AG20443 (cell line): ENCODE measurements at regions not wholly inside any gene's neighbourhood (a gene's known extent, or its start where the extent isn't known, plus 50 kb on each side); places are given as distances from the start of the nearest gene placed in this dataset.
"Not testable (repeated sequence)": the region's sequence is repeated elsewhere in the genome, so short reads cannot be mapped to it uniquely, and the experiment has no call there.

Experiments used
- DNase-seq: peaks from one replicate; pipeline ENCODE4 v3.0.0; 2012; ENCODE audit warnings: low spot score, mixed read lengths

GRCh38 chr13:46498650-46499049 is 54.3 kb upstream of the LRCH1 start:
- no peak for DNase-seq

DNA sequence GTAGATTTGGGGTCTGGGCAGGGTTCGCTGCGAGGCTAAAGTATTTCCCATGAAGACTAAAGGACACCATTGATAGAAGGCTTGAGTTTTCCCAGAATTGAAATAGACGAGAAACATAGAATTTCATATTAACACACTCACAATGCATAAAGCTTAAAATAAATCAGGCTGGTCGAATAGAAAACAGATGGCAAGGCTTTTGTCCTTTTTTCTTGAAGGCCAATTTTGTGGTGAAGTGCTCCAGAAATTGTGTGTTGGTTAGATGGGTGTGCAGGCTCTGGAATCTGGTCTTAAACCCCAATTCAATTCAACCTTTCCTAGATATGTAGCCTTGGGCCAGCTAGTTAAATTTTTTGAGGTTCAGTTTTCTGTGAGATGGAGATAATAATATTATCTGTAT is 56.9 kb upstream of the LRCH1 start:
- no peak for DNase-seq

DNA sequence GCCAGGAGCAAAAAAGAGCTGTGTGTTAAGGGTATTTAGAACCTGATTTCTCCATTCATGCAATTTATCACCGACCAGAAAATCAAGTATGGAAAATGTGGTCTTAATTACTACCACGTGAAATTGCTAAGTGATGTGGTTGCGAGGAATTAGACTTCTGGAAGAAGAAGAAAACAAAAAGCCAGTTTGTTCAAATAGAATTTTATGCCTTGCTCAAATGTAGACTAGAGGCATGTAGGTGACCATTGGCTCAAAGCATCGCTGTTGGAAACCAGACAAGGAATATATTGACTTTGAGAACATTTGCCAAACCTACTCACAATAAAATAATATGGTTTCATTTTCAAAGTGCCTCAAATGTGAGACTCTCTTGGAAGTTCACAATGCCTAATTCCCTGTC is 57.3 kb upstream of the LRCH1 start:
- no peak for DNase-seq

- no peak for DNase-seq
These were observed 57.9 kb upstream of the LRCH1 start for GRCh38 chr13:46495066-46495465.

- peak; percentile 58 for DNase-seq
These were observed 60.0 kb upstream of the LRCH1 start for GRCh38 chr13:46492946-46493345.

DNA sequence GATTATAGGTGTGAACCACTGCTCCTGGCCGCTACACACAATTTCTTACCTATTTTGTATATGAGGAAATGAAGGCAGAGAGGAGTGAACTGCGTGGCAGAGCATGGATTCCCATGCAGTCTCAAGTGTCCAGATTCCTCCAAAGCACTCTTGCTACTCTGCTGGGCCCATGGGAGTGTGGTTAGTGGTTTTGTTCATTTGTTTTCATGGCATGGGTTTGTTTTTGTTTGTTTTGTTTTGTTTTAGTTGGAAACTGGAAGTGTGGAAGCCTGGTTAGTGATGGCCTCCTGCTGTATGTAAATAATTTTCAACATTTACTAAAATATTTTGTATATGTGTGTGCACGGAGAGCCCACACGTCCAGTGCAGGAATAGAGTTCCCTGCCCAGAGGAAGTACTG is 61.3 kb upstream of the LRCH1 start:
- no peak for DNase-seq

DNA sequence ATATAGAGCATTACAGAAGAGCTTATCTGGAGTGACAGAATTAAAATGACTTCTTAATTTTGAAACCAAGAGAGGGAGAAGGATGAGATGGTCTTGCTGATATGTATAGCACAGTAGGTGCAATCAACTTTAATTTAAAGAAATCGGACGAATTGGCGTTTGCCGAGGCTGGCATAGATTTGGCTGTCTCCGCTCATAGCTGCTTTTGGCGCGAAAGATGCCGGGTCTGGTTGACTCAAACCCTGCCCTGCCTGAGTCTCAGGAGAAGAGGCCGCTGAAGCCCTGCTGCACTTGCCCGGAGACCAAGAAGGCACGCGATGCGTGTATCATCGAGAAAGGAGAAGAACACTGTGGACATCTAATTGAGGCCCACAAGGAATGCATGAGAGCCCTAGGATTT is 62.3 kb upstream of the LRCH1 start:
- not testable (repeated sequence) for DNase-seq

DNA sequence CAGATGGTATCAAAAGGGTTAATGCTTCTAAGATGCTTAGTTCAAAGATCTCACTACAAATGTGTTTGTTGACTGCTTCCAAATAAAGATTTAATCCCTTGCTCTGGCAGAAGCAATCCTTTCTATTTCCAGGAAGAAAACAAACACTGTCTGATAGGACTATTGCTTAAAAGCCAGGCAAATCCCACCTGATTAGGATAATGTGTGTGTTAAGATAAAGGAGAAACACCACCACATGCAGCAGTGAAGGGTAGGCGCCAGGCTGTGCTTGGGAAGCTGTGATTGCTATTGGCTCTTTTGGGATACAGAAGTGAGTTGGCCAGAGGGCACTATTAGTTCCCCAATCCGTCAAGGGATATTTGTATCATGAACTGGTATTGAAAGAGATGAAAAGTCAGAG is 62.8 kb upstream of the LRCH1 start:
- DNase-seq: no peak

DNA sequence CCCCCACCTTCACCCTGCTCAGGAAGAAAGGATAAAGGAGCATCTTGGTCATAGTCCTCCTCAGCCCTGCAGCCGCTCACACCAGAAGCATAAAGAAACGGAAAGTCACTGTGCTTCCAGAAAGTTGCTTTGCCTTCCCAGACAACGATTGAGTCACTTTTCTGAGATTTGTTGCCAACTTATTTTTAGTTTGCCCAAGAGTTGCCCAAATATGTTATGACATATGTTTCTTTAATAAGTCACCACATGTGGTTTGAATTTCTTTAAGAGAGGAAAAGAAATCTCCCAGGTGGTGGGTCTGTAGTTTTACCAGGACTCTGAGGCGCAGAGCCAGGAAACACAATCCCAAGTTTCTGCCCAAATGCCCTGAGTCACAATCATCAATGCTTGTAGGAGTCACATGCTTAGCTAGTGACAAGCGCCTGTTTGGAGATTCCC is 63.4 kb upstream of the LRCH1 start:
- DNase-seq: peak; percentile 74

DNA sequence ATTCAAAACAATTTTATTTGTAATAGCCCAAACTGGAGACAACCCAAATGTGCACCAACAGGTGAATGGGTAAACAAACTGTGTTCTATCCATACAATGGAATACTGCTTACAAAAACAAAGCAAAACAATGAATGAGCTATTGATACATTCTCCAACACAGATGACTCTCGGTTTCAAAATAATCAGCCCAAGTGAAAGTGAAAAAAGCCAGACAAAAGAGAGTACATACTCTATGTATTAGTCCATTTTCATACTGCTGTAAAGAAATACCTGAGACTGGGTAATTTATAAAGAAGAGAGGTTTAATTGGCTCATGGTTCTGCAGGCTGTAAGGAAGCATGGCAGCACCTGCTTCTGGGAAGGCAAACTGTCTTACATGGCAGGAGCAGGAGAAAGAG is 65.2 kb upstream of the LRCH1 start:
- DNase-seq: no peak

DNA sequence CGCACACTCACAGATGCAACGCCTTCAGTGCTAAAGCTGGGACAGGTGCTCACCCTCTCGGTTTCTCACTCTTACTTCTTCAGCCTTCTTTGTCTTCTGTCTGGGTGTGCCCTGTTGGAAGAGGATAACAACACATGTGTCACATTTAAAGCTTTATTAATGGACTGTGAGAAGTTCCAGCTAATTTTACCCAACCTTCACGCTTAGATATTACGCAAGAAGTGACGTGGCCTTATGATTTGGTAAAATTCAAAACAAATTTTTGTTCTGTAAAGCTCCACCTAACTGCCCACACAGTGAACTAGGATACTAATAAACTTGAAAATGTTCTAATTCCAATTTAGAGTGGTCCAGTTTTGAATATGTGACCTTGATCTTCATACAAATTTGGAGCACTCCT is 66.7 kb upstream of the LRCH1 start:
- no peak for DNase-seq

DNA sequence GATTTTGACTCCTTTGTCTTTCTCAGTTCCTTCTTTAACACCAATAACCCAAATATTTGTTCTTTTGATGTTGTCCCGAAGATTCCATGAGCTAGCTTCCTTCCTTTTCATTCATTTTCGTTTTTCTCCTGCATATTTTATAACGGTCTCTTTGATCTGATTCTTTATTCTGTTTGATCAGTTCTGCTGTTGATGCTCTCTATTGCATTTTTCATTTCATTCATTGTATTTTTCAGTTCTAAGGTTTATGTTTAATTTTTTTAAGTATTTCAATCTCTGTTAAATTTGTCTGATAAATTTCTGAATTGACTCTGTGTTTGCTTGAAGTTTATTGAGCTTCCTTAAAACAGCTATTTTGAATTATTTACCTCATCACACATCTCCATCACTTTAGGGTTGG is 68.4 kb upstream of the LRCH1 start:
- no peak for DNase-seq

GRCh38 chr13:46481166-46481565 is 71.8 kb upstream of the LRCH1 start:
- DNase-seq: no peak

- DNase-seq: no peak
These were observed 72.8 kb upstream of the LRCH1 start for GRCh38 chr13:46480131-46480530.

- DNase-seq: no peak
These were observed 73.3 kb upstream of the LRCH1 start for GRCh38 chr13:46479691-46480090.

DNA sequence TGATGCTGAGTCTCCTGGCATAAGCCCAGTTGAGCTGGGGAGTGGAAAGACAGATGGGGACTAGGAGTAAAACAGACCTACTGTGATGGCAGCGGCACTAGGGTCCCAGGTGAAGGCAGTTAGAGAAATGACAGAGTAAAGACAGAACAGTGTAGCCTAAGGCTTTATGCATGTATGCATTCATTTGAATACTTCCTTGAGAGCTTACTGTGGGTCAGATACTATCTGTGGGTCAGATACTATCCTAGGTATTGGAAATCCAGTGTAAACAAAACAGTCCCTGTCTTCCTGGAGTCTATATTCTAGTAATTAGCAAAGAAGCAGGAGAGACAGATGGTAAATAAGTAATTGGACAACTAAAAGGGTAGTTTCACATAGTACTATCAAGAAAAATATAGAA is 73.7 kb upstream of the LRCH1 start:
- no peak for DNase-seq

DNA sequence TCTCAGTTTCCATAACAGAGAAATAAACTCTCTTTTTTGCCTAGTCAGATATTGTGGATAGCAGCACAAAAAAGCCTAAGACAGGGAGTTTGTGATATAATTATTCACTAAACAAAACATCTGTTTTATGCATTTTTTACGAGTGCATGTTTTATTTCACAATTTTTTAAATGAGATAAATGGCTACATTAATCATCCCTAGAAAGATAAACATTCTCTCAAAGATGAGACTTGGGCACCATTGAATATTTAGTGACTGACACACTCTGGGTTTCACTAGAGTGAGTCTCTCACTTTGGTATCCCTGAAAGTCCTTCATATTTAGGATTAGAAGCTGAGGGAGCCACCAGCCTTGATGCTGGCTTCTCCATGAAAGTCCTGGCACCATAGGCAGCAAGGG is 74.3 kb upstream of the LRCH1 start:
- no peak for DNase-seq

GRCh38 chr13:46476174-46476573 is 76.8 kb upstream of the LRCH1 start:
- no peak for DNase-seq

DNA sequence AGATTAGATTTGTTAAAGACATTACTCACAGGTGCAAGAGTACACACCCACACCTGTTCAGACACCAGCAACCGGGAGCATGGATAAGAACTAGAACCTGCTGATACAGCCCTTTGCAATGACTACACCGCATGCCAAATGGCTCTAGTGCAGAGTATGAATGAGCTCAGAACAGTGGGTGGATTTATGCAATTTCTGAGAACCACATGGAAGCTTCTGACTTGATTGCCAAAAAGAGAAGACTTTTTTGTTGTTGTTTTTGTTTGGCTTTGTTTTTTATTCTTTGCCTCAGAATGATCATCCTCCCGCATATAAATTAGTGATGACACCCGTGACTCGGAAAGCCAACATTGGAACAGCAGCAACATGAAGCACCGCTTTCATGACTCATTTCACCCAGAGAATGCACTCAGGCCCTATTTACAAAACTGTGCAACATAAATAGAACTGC is 77.4 kb upstream of the LRCH1 start:
- peak; percentile 62 for DNase-seq

DNA sequence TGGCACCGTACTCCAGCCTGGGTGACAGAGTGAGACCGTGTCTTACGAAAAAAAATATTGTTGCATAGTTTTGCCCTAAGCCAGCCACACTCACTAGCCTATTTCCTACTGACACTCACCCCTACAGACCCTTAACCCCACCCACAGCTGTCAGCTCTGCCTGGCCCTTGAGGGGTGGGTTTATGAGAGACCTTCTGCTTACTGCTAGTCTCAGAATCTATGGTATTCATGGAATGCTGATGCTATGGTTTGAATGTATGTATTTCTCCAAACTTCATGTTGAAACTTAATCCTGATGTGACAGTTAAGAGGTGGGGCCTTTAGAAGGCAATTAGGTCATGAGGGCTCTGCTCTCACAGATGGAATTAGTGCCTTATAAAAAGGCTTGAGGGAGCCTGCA is 79.2 kb upstream of the LRCH1 start:
- no peak for DNase-seq

GRCh38 chr13:46472384-46472783 is 80.6 kb upstream of the LRCH1 start:
- no peak for DNase-seq

GRCh38 chr13:46469699-46470098 is 82.6 kb upstream of the RUBCNL start:
- DNase-seq: not testable (repeated sequence)

GRCh38 chr13:46468570-46469463 is 81.8 kb upstream of the RUBCNL start:
- peak; percentile 41 for DNase-seq

DNA sequence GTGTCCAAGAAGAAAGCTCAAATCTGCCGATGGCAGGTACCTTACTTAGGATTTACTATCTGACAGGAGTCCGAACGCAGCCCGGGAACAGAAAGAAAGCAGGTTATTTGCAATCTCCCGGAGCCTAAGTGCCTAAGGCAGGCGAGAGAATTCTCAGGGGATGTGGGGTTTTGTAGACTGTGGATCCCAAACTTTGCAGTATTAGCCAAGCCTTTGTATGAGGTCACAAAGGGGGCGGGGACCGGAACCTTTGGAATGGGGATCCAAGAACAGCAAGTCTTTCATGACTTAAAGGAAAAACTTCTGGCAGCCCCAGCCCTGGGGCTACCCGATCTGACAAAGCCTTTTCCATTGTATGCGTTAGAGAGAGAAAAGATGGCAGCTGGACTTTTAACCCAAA is 80.6 kb upstream of the RUBCNL start:
- DNase-seq: not testable (repeated sequence)
